Right forelimb (tissue), 1 donor: ENCODE measurements at regions not wholly inside any gene's neighbourhood (a gene's known extent, or its start where the extent isn't known, plus 50 kb on each side); places are given as distances from the start of the nearest gene placed in this dataset.
"Not testable (repeated sequence)": the region's sequence is repeated elsewhere in the genome, so short reads cannot be mapped to it uniquely, and the experiment has no call there.

Experiments
- DNase-seq: peaks from one replicate; pipeline ENCODE4 v3.0.0-alpha.2; 2018

DNA sequence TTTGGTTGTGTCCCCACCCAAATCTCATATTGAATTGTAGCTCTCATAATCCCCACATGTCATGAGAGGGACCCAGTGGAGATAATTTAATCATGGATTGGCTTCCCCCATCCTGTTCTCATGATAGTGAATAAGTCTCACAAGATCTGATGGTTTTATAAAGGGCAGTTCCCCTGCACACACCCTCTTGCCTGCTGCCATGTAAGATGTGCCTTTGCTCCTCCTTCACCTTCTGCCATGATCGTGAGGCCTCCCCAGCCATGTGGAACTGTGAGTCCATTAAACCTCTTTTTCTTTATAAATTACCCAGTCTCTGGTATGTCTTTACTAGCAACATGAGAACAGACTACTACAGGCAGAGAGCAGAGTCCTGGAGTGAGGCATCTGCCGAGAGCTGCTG, 90.2 kb upstream of the SLC45A1 start:
- not testable (repeated sequence) for DNase-seq

DNA sequence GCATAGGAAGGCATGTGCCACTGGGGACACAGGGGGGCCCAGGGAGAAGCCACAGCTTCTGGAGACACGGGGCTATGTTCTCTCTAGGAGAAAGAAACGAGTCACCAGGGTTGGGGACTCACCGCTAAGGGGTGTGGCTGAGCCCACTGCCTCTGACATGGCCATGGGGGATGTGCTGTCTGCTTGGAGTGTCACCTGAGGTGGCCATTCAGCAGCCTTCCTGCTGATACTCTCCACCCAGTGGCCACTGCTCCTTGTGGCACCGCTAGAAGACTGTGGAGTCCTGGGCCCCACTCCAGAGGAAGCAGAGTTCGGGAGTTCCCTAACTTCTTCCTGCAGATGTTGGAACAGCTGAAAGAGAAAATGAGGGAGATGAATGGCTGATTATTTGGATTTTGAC, 91.2 kb upstream of the SLC45A1 start:
- DNase-seq, result no peak

GRCh38 chr1:8226024-8226423, 91.9 kb upstream of the SLC45A1 start:
- not testable (repeated sequence) for DNase-seq

GRCh38 chr1:8223526-8223925, 94.4 kb upstream of the SLC45A1 start:
- DNase-seq, result no peak

GRCh38 chr1:8222789-8223188, 95.1 kb upstream of the SLC45A1 start:
- DNase-seq, result no peak

- DNase-seq, result no peak
These were observed 98.4 kb upstream of the SLC45A1 start for GRCh38 chr1:8219530-8219929.

DNA sequence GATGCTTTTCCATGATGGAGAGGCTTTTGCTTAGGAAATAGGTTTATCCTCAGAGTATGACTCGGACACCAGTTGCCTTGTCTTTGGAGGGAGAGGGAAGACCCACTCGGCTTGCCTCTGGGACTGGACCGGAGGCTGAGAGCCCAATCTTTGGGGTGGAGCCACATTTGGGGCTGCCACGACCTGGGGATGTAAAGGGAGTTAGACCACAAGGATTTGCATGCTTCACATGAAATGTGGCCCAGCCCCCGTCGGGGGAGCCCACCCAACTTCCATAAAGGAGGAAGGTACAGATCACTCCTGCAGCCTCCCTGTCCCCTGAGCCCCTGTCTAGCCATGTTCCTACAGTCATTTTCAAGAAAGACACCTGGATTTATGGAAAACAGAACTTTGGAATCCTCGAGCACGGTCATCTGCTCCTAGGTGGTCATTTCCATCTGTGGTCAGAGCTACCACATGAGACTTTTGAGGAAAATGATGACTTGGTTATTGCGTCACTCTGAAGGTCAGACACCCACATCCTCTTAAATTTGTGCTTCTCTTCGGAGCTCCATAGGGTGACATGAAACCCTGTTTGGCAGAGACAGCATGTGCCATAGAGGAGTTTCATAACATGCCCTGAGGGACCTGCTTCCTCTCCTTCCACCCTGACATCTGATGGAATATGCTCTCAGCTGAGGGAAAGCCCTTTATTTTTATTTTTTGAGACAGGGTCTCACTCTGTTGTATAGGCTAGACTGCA, 99.4 kb upstream of the SLC45A1 start:
- no peak for DNase-seq

- DNase-seq, result no peak
These were observed 100.1 kb upstream of the SLC45A1 start for GRCh38 chr1:8217809-8218208.

DNA sequence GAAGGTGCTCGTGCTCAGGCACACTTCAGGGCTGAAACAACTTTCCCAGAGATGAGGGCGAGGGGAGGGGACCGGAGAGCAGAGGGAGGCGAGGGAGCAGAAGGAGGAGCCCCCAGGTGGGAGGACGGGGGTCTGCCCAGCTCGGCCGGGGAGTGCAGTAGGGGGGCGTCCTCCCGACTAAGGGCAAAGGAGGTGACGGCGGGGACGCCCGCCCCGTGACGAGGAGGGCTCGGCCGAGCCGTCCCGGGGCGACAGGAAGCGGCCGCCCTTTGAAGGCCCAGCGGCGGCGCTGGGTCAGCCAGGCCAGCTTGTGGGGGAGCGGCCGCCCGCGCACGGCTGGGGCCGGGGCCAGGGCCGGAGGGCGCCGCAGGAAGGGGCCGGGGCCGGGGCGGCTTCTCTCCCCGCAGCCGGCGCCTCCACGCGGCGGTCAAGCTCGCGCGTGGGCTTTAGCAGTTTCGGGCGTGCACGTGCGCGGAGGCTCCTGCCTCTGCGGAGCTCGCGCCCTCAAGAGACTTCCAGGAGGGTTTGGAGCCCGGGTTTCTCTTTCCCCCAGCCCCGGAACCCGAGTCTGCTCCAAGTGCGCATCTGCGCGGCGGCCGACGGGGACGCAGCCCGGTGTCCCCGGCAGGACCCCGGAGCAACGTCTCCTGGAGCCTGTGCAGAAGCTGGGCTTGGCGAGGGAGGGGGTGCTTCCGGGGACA, 100.8 kb upstream of the SLC45A1 start:
- peak; percentile 72 for DNase-seq

GRCh38 chr1:8216005-8216404, 101.9 kb upstream of the SLC45A1 start:
- no peak for DNase-seq

DNA sequence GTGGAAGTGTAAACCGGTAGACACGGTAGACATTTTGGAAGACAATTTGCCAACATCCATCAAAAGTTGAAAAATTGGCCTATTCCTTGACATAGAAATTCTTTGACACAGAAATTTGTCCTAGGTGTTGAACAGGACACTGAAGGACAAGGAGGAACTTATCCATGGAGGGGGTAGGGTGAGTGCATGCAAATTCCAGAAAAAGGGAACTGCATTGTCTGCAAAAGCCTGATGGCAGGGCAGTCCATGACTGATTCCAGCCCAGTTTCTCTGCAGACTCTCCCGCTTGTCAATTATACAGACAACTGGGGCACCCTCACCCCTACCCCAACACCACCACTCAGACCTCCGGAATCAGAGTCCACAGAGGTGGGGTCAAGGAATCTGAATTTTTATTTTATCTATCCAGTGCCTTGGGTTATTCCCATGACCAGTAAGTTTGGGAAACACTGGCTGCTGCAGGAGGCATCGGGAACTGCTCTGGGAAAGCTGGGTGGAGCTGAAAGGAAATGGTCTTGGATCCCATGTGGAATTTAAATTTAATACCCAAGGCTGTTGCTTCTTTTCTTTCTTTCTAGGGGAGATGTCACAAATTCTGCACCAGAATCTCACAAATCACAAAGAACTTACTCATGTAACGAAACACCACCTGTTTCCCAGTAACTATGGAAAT, 103.3 kb upstream of the SLC45A1 start:
- DNase-seq, result no peak

DNA sequence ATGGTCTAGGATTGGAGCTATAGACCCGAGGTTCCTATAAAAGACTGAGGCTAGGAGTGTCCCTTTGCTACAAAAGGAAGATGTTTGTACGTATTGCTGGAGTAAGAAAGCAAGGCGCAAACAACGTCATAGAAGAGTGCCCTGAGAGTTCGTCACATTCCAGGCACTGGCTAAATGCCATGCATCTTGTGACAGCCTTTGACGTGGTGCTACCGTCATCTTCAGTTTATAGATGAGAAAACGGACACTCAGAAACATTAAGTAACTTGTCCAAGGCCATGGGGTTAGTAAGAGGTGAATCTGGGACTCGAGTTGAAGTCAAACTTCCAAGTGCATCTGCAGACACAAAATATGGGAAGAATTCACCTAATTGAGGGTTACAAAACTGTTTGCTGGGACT, 104.2 kb upstream of the SLC45A1 start:
- no peak for DNase-seq

DNA sequence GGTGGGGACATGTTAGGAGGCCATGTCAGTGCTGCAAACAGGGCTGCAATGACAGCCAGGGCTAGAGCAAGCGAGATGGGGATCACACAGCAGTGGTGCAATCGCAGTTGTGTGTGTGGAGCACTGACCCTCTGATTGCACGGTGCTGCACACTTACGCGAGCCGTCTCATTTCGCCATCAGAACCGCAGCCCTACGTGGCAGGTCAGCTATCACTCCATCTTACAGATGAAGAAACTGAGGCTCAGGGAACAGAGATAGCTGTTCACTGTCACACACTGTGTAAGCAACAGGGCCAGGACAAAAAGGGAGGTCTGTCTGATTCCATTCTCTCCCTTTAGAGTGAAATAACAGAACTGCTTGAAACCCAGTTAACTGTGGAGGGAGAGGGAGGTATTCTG, 104.8 kb upstream of the SLC45A1 start:
- no peak for DNase-seq

GRCh38 chr1:8212580-8213031, 105.3 kb upstream of the SLC45A1 start:
- no peak for DNase-seq

DNA sequence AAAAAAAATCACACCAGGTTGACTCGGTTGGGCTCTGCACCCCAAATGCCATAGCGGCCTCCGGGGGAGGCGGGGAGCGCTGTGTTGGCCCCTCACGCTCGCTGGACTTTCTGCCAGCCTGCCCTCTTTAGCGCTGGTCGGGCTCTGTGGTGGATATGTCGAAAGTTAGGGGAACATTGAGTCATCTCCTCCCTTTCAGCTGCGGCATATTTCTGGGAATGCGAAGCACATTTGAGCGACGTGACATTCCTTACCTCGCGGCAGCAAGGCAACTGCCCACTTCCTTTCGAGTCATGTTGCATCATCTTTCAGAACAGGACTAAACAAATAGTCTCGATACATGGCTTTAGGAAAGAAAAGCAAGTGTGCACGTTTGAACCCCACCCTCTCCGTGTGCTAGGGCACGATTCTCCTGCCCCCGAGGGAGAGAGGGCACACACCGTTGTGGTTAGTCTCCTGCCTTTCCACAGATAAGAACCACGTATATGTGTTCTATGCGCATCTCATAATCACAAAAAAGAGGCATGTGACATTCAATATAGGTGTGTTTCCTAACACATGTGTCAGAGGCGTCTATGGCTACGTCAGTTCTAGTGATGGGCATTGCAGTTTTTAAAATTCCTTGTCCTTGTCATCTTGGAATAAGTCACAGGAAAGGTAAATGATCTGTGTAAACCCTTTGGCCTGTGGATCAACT, 105.9 kb upstream of the SLC45A1 start:
- DNase-seq, result no peak

DNA sequence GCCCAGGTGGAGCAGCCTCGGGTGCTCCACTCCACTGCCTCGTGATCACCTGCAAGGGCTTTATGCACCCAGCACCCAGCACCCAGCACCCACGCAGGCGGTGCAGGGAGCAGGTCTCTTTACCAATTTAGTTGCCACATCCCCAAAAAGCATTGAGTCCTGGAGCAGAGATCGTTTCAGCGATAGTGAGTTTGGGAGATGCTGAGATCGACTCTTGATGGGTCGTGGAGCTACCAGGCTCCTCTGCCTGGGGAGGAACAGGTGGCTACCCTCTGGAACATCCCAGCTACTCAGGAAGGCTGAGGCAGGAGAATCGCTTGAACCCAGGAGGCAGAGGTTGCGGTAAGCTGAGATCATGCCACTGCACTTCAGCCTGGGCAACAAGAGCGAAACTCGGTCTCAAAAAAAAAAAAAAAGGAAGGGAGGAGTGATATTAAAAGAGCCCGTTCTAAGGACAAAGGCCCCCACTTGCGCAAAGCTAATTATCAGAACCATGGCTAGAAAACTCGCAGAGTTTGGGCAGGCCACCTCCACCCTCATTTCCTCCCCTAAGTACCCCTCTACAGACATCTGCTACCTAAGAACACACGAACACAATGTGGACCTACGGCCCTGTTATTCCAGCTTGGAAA, 106.5 kb upstream of the SLC45A1 start:
- DNase-seq, result no peak

DNA sequence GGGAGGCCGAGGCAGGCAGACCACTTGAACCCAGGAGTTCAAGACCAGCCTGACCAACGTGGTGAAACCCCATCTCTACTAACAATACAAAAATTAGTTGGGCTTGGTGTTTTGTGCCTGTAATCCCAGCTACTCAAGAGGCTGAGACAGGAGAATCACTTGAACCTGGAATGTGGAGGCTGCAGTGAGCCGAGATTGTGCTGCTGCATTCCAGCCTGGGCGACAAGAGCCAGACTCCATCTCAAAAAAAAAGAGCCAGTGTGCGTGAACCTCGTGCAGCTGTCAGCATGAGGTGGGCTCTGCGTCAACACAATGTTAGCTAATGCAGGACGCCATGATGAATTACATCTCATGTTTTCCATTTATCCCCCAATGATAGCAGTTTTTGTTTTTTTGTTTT, 110.7 kb upstream of the SLC45A1 start:
- no peak for DNase-seq

DNA sequence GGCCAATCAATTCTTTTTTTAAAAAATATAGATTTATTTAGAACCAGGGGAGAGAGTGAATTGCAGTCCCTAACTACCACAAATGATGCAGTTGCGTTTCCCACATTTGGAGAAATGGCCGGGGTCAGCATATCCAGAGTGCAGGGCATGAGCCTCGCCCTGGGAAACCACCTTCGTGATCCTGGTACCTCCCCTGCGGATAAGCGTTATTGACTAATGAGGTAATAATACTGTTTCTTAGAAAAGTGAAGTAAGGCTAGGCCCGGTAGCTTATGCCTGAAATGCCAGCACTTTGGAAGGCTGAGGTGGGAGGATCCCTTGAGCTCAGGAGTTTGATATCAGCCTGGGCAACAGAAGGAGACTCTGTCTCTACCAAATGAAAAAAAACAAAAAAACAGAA, 111.5 kb upstream of the SLC45A1 start:
- DNase-seq, result no peak

DNA sequence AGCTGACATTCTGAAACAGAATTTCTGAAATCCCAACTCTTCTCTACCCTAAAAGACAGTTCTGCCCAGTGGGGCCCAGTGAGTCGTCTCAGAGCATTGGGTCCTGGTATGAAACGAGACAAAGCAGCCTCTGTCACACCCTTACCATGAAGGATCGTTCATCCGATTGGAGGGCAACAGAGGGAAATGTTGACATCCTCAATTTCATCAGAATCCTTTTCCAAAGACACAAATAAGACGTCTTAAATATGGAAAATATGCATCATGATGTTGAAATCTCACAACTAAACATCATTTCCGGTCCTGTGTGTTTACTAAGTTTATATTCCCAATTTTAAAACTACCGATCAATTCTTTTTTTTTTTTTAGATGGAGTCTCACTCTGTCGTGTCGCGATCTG, 112.1 kb upstream of the SLC45A1 start:
- DNase-seq, result no peak

DNA sequence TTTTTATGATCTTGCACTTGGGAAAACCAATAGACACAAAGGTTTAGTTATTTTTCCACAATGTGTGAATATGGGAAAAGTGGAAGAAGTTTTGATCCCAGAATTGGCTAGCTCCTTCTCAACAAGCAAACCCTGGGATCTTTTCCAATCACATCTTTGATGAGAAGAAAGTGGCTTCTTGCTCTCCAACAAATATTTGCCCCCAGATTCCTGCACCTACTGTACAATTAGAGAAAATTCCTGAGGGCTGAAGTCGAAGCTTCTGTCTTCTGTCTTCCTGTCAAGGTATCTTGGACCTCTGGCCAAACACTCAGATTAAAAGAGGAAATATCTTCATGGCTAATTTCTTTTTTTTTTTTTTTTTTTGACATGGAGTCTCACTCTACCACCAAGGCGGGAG, 113.1 kb upstream of the SLC45A1 start:
- DNase-seq, result no peak

DNA sequence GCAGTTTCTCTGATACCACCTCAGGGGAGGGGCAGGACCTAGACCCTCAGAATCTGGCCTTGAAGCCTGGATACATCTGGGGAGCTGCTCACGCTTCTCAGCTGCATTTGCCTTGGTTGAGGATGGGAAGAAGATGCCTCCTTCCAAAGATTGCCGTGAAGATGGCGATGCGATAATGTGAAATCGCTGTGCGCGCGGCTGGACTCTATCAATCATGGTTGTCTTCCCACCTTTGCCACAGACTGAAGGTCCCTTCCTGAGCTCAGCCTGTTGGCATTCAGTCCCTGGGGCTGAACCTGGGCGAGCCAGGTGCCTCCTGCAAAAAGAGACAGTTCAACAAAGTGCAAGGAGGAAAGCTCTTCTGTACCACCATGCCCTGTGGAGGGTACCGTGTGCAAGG, 114.4 kb upstream of the SLC45A1 start:
- DNase-seq, result no peak

GRCh38 chr1:8203056-8203455, 114.9 kb upstream of the SLC45A1 start:
- no peak for DNase-seq
